ENCODE measurements at regions not wholly inside any gene's neighbourhood (a gene's known extent, or its start where the extent isn't known, plus 50 kb on each side); places are given as distances from the start of the nearest gene placed in this dataset.

DNA sequence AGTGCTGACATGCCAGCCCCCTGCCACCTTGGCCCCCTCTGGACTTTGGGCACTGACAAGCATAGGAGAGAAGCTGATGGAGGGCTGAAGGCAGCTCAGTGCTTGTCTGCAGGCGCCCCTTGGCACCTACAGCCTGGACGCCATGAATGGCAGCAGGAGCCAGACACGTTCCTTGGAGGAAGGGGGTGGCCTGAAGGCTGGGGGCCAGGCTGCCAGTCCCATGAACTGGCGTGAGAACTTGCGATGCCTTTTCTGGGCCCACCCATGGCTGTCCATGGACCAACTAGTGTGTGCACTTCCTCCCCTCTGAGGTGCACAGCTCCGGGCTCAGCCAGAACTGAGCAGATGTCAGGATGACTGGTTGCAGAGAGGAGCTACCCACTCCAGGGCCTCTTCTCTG, 99.0 kb upstream of the RANBP6 start:
- no peak for TF ChIP-seq ZNF565 (CRISPR knock-in tag; conservative IDR thresholded peaks at IDR 0.05; ENCODE audit: low read depth)
- no peak for TF ChIP-seq SNAI2 (CRISPR knock-in tag; IDR thresholded peaks at IDR 0.05)
- TF ChIP-seq ZNF70 (CRISPR knock-in tag; IDR thresholded peaks at IDR 0.05) = no peak
- no peak for TF ChIP-seq ZC3H10 (CRISPR knock-in tag; IDR thresholded peaks at IDR 0.05)
- no peak for TF ChIP-seq CSDC2 (CRISPR knock-in tag; IDR thresholded peaks at IDR 0.05)
- no peak for TF ChIP-seq ISL1 (CRISPR knock-in tag; IDR thresholded peaks at IDR 0.05)
- no peak for TF ChIP-seq RARB (CRISPR knock-in tag; IDR thresholded peaks at IDR 0.05)
- TF ChIP-seq ARNTL (CRISPR knock-in tag; IDR thresholded peaks at IDR 0.05; ENCODE audit: borderline replicate concordance, low read depth) = no peak
- TF ChIP-seq, protein P1, sequence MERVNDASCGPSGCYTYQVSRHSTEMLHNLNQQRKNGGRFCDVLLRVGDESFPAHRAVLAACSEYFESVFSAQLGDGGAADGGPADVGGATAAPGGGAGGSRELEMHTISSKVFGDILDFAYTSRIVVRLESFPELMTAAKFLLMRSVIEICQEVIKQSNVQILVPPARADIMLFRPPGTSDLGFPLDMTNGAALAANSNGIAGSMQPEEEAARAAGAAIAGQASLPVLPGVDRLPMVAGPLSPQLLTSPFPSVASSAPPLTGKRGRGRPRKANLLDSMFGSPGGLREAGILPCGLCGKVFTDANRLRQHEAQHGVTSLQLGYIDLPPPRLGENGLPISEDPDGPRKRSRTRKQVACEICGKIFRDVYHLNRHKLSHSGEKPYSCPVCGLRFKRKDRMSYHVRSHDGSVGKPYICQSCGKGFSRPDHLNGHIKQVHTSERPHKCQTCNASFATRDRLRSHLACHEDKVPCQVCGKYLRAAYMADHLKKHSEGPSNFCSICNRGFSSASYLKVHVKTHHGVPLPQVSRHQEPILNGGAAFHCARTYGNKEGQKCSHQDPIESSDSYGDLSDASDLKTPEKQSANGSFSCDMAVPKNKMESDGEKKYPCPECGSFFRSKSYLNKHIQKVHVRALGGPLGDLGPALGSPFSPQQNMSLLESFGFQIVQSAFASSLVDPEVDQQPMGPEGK (CRISPR knock-in tag; IDR thresholded peaks at IDR 0.05; ENCODE audit: borderline replicate concordance) = no peak
- TF ChIP-seq PPARA (CRISPR knock-in tag; IDR thresholded peaks at IDR 0.05; ENCODE audit: borderline replicate concordance) = no peak
